HepG2 (cell line): ENCODE measurements at regions not wholly inside any gene's neighbourhood (a gene's known extent, or its start where the extent isn't known, plus 50 kb on each side); places are given as distances from the start of the nearest gene placed in this dataset.

Experiments used
- CTCF ChIP-seq: sonication (generic); formaldehyde crosslinking; IDR thresholded peaks from 2 replicates; pipeline ENCODE4 v1.5.0; 2020; ENCODE audit warnings: mild to moderate bottlenecking, missing genetic modification reagents, moderate library complexity
- E2F2 ChIP-seq: sonication (generic); formaldehyde crosslinking; IDR thresholded peaks from 2 replicates; pipeline ENCODE4 v1.4.0; 2020; ENCODE audit warnings: missing genetic modification reagents, borderline replicate concordance
- MAX ChIP-seq: IDR thresholded peaks from 2 replicates; pipeline ENCODE4 v1.6.1; 2012; ENCODE audit warnings: inconsistent platforms
- PBX2 ChIP-seq: IDR thresholded peaks from 2 replicates; pipeline ENCODE4 v1.6.1; 2016; ENCODE audit warnings: control low read depth
- POLR2A ChIP-seq, 2 experiments: IDR thresholded peaks; 2 replicates each; pipeline ENCODE4 v1.6.1; 2011; ENCODE audit warnings: low read depth in 2 of 2, low read length in 2 of 2, mild to moderate bottlenecking in 1 of 2, moderate library complexity in 1 of 2; ENCODE audit not compliant: insufficient read depth in 1 of 2
- SOX6 ChIP-seq, 2 experiments: fragments of 450-650 bp in 1 of 2; sonication (generic) in 1 of 2; formaldehyde crosslinking in 1 of 2; IDR thresholded peaks; 2 replicates each; pipeline versions ENCODE4 v1.4.0 to v1.6.1; 2017 to 2020; ENCODE audit warnings: antibody characterized with exemption in 1 of 2, mild to moderate bottlenecking in 1 of 2, missing genetic modification reagents in 1 of 2

- no peak for TF ChIP-seq PBX2 (CRISPR knock-in tag)
- no peak for TF ChIP-seq SOX6 (IDR thresholded peaks at IDR 0.05)
- no peak for TF ChIP-seq SOX6 (CRISPR knock-in tag; IDR thresholded peaks at IDR 0.05)
- TF ChIP-seq POLR2A (IDR thresholded peaks at IDR 0.05; ENCODE audit: insufficient read depth in 1 of 2, low read depth in 2 of 2, low read length in 2 of 2): no peak
- TF ChIP-seq CTCF (CRISPR knock-in tag): no peak
- TF ChIP-seq E2F2 (CRISPR knock-in tag): no peak
- TF ChIP-seq MAX: no peak
These were observed 78.5 kb upstream of the MEDAG start for GRCh38 chr13:30827578-30827925.
